HepG2 (cell line): ENCODE measurements at regions not wholly inside any gene's neighbourhood (a gene's known extent, or its start where the extent isn't known, plus 50 kb on each side); places are given as distances from the start of the nearest gene placed in this dataset.

Source experiments
- ATAC-seq: fragments of 200-7000 bp; cut with Tn5 transposase; 3 replicates; pipeline ENCODE4 v1.9.1; 2020; ENCODE audit warnings: mild to moderate bottlenecking, moderate library complexity
- BruUV-seq: library from RNA; stranded (reverse); fragments of 400-500 nt; replicated peaks from 2 replicates; lab custom pipeline; 2021; lab: Mats Ljungman, UMichigan
- CTCF ChIA-PET: fragments of 300-600 bp; formaldehyde crosslinking; extraction: SDS; loops from one replicate; lab custom pipeline; 2021; ENCODE audit warnings: low total read pairs, inconsistent platforms, low intra/inter-chr PET ratio; lab: Yijun Ruan, JAX
- POLR2A ChIA-PET: fragments of 350-600 bp; sonication (Branson Sonifier 250); formaldehyde crosslinking; loops from one replicate; lab custom pipeline; 2020; ENCODE audit warnings: antibody characterized with exemption, inconsistent platforms; lab: Yijun Ruan, JAX
- DNase-seq: peaks from one replicate; pipeline ENCODE4 v3.0.0-alpha.2; 2015; ENCODE audit warnings: low spot score
- FAIRE-seq: peaks from 3 replicates; lab custom pipeline; 2011; peaks lifted over from hg19 to GRCh38; lab: Jason Lieb, UNC
- H2AFZ ChIP-seq: one replicate; pipeline ENCODE4 v1.6.1; 2011; ENCODE audit warnings: low read length, inconsistent platforms
- H3K27ac ChIP-seq: fragments of 300-600 bp; 3 replicates; pipeline ENCODE4 v1.8.0; 2011; ENCODE audit warnings: mixed run types, mild to moderate bottlenecking, mixed read lengths, low read length, inconsistent platforms; ENCODE audit not compliant: insufficient read depth; ENCODE audit errors: extremely low read length
- H3K27me3 ChIP-seq, 2 experiments: fragments of 200-600 bp in 1 of 2; 2 replicates in 1 of 2; 3 replicates in 1 of 2; pipeline versions ENCODE4 v1.6.0 to v1.8.0; 2011; ENCODE audit warnings: low read length in 2 of 2, mild to moderate bottlenecking in 2 of 2, moderate library complexity in 2 of 2, inconsistent platforms in 1 of 2; ENCODE audit not compliant: insufficient read depth in 2 of 2, control insufficient read depth in 1 of 2
- H3K36me3 ChIP-seq, 2 experiments: fragments of 200-600 bp in 1 of 2; replicated peaks in 1 of 2; 2 replicates in 1 of 2; 3 replicates in 1 of 2; pipeline versions ENCODE4 v1.5.1 to v1.8.0; 2011; ENCODE audit warnings: low read length in 2 of 2, inconsistent platforms in 1 of 2; ENCODE audit not compliant: insufficient read depth in 2 of 2, control insufficient read depth in 1 of 2
- H3K4me1 ChIP-seq: 2 replicates; pipeline ENCODE4 v1.5.1; 2012; ENCODE audit warnings: low read length, inconsistent platforms; ENCODE audit not compliant: insufficient read depth
- H3K4me2 ChIP-seq: 2 replicates; pipeline ENCODE4 v1.6.0; 2011; ENCODE audit warnings: low read depth, low read length, inconsistent platforms
- H3K4me3 ChIP-seq, 3 experiments: fragments of 200-600 bp in 1 of 3; sonication (generic), shearing (Covaris generic) in 1 of 3; replicated peaks in 1 of 3; 2 replicates each; pipeline ENCODE4 v1.5.1; 2011 to 2016; ENCODE audit warnings: low read length in 3 of 3, inconsistent platforms in 2 of 3, low read depth in 2 of 3, mild to moderate bottlenecking in 2 of 3, control low read depth in 1 of 3, mixed read lengths in 1 of 3; ENCODE audit not compliant: insufficient read depth in 1 of 3
- H3K79me2 ChIP-seq: one replicate; pipeline ENCODE4 v1.6.1; 2011; ENCODE audit warnings: low read length, inconsistent platforms; ENCODE audit not compliant: insufficient read depth
- H3K9ac ChIP-seq: 2 replicates; pipeline ENCODE4 v1.6.0; 2011; ENCODE audit warnings: mild to moderate bottlenecking, low read depth, low read length, inconsistent platforms; ENCODE audit not compliant: insufficient read depth
- H3K9me3 ChIP-seq: 2 replicates; pipeline ENCODE4 v1.5.1; 2012; ENCODE audit warnings: mild to moderate bottlenecking, low read length
- H4K20me1 ChIP-seq: 2 replicates; pipeline ENCODE4 v1.6.0; 2011; ENCODE audit warnings: inconsistent platforms, mild to moderate bottlenecking, low read length, moderate library complexity; ENCODE audit not compliant: insufficient read depth
- MAFG ChIP-seq: sonication (generic); formaldehyde crosslinking; IDR thresholded peaks from 2 replicates; pipeline ENCODE4 v1.5.1; 2020; ENCODE audit warnings: mild to moderate bottlenecking, missing genetic modification reagents
- MATR3 ChIP-seq: sonication (generic); formaldehyde crosslinking; IDR thresholded peaks from 2 replicates; pipeline ENCODE4 v1.4.0; 2020; ENCODE audit warnings: missing genetic modification reagents
- MNT ChIP-seq: fragments of 450-650 bp; IDR thresholded peaks from 2 replicates; pipeline ENCODE4 v1.6.1; 2016
- ZNF34 ChIP-seq: sonication (generic); formaldehyde crosslinking; IDR thresholded peaks from 2 replicates; pipeline ENCODE4 v1.4.0; 2020; ENCODE audit warnings: mild to moderate bottlenecking, missing genetic modification reagents, borderline replicate concordance
- ZNF556 ChIP-seq: sonication (generic); formaldehyde crosslinking; IDR thresholded peaks from 2 replicates; pipeline ENCODE4 v1.4.0; 2020; ENCODE audit warnings: mild to moderate bottlenecking, missing genetic modification reagents, borderline replicate concordance
- ZNF710 ChIP-seq: sonication (generic); formaldehyde crosslinking; IDR thresholded peaks from 2 replicates; pipeline ENCODE4 v1.5.0; 2020; ENCODE audit warnings: mild to moderate bottlenecking, missing genetic modification reagents, borderline replicate concordance
- whole genome bisulfite sequencing: methylation state at CpG from one replicate; pipeline ENCODE4 v1.1.6; 2017; ENCODE audit warnings: low lambda C conversion rate; 5-methylcytosine and 5-hydroxymethylcytosine counted together
- in situ Hi-C: cut with HindIII; loops from 2 replicates; pipeline ENCODE4 v1.10.0; 2017; ENCODE audit warnings: low pct_unique_long_range_greater_than_20kb; ENCODE audit not compliant: extremely low pct_ligation_motif_present
- intact Hi-C: fragments of 100-400 bp; cut with micrococcal nuclease; formaldehyde crosslinking; loops from one replicate; pipeline ENCODE4 v1.10.0; 2022; ENCODE audit not compliant: unreplicated experiment

GRCh38 chr5:13244151-13244550 is 700.3 kb downstream of the DNAH5 start:
- CTCF ChIA-PET = no interaction called here
- Histone ChIP-seq H3K79me2 (no peaks in the 10 kb centered on the region), H3K9me3 (peaks cover 39% of the 10 kb centered on the region), H4K20me1 (no peaks in the 10 kb centered on the region), H2AFZ (no peak overlapping the region), H3K27me3 (no peaks in the 10 kb centered on the region), H3K4me2 (no peak overlapping the region), H3K27ac (no peak overlapping the region), H3K4me3 (no peak overlapping the region), H3K36me3 (no peaks in the 10 kb centered on the region), H3K4me1 (no peaks in the 10 kb centered on the region), H3K9ac (no peak overlapping the region)
- in situ Hi-C loops = no loop called here
- ATAC-seq = no peak
- intact Hi-C loops = no loop called here
- no TSS peak for BruUV-seq
- WGBS = 63% methylated on average over 5 of the region's 20 CpGs
- POLR2A ChIA-PET = no interaction called here
- TF ChIP-seq MAFG (CRISPR knock-in tag) = no peak
- TF ChIP-seq MATR3 = no peak
- no peak for TF ChIP-seq ZNF556 (CRISPR knock-in tag)
- no peak for TF ChIP-seq ZNF710 (CRISPR knock-in tag)
- TF ChIP-seq ZNF34 = no peak
- TF ChIP-seq MNT = no peak
- FAIRE-seq = no peak
- DNase-seq = no peak
